ENCODE measurements at regions not wholly inside any gene's neighbourhood (a gene's known extent, or its start where the extent isn't known, plus 50 kb on each side); places are given as distances from the start of the nearest gene placed in this dataset.

GRCh38 chr3:134427400-134428111 lies 53.3 kb upstream of the AMOTL2 start:
- ChIA-PET POLR2A (no interaction called here), CTCF (interaction anchor here (0.7 kb wide), 1 partner anchor 168 kb away, joined by 3 read pairs; no protein-coding TSS in a partner anchor)
- no peak for DNase-seq
- H3K4me3 ChIP-seq (ENCODE audit: control insufficient read depth in 1 of 7, extremely low read depth in 1 of 7, insufficient read depth in 4 of 7, low read depth in 2 of 7, low read length in 6 of 7): no peak overlapping the region
- no peaks in the 10 kb centered on the region for H3K36me3 ChIP-seq (ENCODE audit: control insufficient read depth in 4 of 4, insufficient read depth in 4 of 4, low read length in 3 of 4)
- no peak overlapping the region for H3K27ac ChIP-seq (ENCODE audit: insufficient read depth in 1 of 2, low read depth in 1 of 2, low read length in 2 of 2, poor library complexity in 1 of 2, severe bottlenecking in 2 of 2)
- 88% methylated on average over 12 of the region's 15 CpGs for WGBS (ENCODE audit: insufficient coverage)
- no peaks in the 10 kb centered on the region for H3K9me3 ChIP-seq (ENCODE audit: control extremely low read depth in 1 of 5, control insufficient read depth in 4 of 5, insufficient read depth in 2 of 5, low read depth in 1 of 5, low read length in 4 of 5)
- H3K4me1 ChIP-seq (ENCODE audit: control extremely low read depth in 1 of 4, control insufficient read depth in 4 of 4, insufficient read depth in 4 of 4, low read length in 3 of 4): no peaks in the 10 kb centered on the region
- peaks cover 0 to 12% (median 0%) of the 10 kb centered on the region in 5 experiments for H3K27me3 ChIP-seq (replicated peaks in 2 of 5; ENCODE audit: control insufficient read depth in 4 of 5, insufficient read depth in 5 of 5, low read length in 4 of 5)

GRCh38 chr3:134426660-134427181 lies 52.5 kb upstream of the AMOTL2 start:
- ChIA-PET CTCF (interaction anchor here (0.8 kb wide), 1 partner anchor 15 kb away, joined by 3 read pairs; no protein-coding TSS in a partner anchor), POLR2A (no interaction called here)
- WGBS (ENCODE audit: insufficient coverage): 87% methylated on average over 9 of the region's 9 CpGs
- DNase-seq: no peak
- Histone ChIP-seq H3K36me3 (ENCODE audit: control insufficient read depth in 4 of 4, insufficient read depth in 4 of 4, low read length in 3 of 4) (no peaks in the 10 kb centered on the region), H3K27ac (ENCODE audit: insufficient read depth in 1 of 2, low read depth in 1 of 2, low read length in 2 of 2, poor library complexity in 1 of 2, severe bottlenecking in 2 of 2) (no peak overlapping the region), H3K4me1 (ENCODE audit: control extremely low read depth in 1 of 4, control insufficient read depth in 4 of 4, insufficient read depth in 4 of 4, low read length in 3 of 4) (no peaks in the 10 kb centered on the region), H3K27me3 (replicated peaks in 2 of 5; ENCODE audit: control insufficient read depth in 4 of 5, insufficient read depth in 5 of 5, low read length in 4 of 5) (peaks cover 0 to 12% (median 0%) of the 10 kb centered on the region in 5 experiments), H3K4me3 (ENCODE audit: control insufficient read depth in 1 of 7, extremely low read depth in 1 of 7, insufficient read depth in 4 of 7, low read depth in 2 of 7, low read length in 6 of 7) (no peak overlapping the region), H3K9me3 (ENCODE audit: control extremely low read depth in 1 of 5, control insufficient read depth in 4 of 5, insufficient read depth in 2 of 5, low read depth in 1 of 5, low read length in 4 of 5) (no peaks in the 10 kb centered on the region)

- DNase-seq: no peak
- Histone ChIP-seq H3K36me3 (ENCODE audit: control insufficient read depth in 4 of 4, insufficient read depth in 4 of 4, low read length in 3 of 4) (no peaks in the 10 kb centered on the region), H3K4me1 (ENCODE audit: control extremely low read depth in 1 of 4, control insufficient read depth in 4 of 4, insufficient read depth in 4 of 4, low read length in 3 of 4) (no peaks in the 10 kb centered on the region), H3K27me3 (replicated peaks in 2 of 5; ENCODE audit: control insufficient read depth in 4 of 5, insufficient read depth in 5 of 5, low read length in 4 of 5) (peaks cover 0 to 12% (median 0%) of the 10 kb centered on the region in 5 experiments), H3K4me3 (ENCODE audit: control insufficient read depth in 1 of 7, extremely low read depth in 1 of 7, insufficient read depth in 4 of 7, low read depth in 2 of 7, low read length in 6 of 7) (no peak overlapping the region), H3K27ac (ENCODE audit: insufficient read depth in 1 of 2, low read depth in 1 of 2, low read length in 2 of 2, poor library complexity in 1 of 2, severe bottlenecking in 2 of 2) (no peak overlapping the region), H3K9me3 (ENCODE audit: control extremely low read depth in 1 of 5, control insufficient read depth in 4 of 5, insufficient read depth in 2 of 5, low read depth in 1 of 5, low read length in 4 of 5) (no peaks in the 10 kb centered on the region)
- CTCF ChIA-PET: interaction anchor here (0.8 kb wide), 1 partner anchor 14 kb away, joined by 3 read pairs; no protein-coding TSS in a partner anchor
- 96% methylated on average over 5 of the region's 5 CpGs for WGBS (ENCODE audit: insufficient coverage)
- POLR2A ChIA-PET: no interaction called here
These were observed 51.7 kb upstream of the AMOTL2 start for GRCh38 chr3:134425943-134426342.
